ENCODE measurements at regions not wholly inside any gene's neighbourhood (a gene's known extent, or its start where the extent isn't known, plus 50 kb on each side); places are given as distances from the start of the nearest gene placed in this dataset.

DNA sequence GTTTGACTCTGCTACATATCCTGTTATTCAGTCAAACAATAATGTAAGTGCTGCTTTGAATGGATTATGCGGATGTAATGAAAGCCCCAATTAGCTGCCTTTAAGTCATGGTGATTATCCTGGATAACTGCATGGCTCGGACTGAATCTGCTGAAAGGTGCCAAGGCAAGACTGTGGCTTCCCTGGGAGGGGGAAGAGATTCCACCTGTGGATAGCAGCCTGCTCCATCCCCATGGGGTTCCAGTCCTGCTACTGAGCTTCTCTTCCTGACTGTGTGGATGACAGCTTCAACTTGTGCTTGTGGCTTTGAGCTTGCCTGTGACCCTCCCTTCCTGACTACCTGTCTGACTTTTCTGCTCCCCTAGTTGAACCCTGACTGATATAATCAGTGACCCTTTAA is 540.0 kb upstream of the GYPC start:
- TF ChIP-seq POLR2AphosphoS5 (IDR thresholded peaks at IDR 0.05), result no peak
- TF ChIP-seq, protein P1, sequence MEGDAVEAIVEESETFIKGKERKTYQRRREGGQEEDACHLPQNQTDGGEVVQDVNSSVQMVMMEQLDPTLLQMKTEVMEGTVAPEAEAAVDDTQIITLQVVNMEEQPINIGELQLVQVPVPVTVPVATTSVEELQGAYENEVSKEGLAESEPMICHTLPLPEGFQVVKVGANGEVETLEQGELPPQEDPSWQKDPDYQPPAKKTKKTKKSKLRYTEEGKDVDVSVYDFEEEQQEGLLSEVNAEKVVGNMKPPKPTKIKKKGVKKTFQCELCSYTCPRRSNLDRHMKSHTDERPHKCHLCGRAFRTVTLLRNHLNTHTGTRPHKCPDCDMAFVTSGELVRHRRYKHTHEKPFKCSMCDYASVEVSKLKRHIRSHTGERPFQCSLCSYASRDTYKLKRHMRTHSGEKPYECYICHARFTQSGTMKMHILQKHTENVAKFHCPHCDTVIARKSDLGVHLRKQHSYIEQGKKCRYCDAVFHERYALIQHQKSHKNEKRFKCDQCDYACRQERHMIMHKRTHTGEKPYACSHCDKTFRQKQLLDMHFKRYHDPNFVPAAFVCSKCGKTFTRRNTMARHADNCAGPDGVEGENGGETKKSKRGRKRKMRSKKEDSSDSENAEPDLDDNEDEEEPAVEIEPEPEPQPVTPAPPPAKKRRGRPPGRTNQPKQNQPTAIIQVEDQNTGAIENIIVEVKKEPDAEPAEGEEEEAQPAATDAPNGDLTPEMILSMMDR (IDR thresholded peaks at IDR 0.05), result no peak
- no peak for TF ChIP-seq POLR2A (IDR thresholded peaks at IDR 0.05)
